A549 (cell line): ENCODE measurements at regions not wholly inside any gene's neighbourhood (a gene's known extent, or its start where the extent isn't known, plus 50 kb on each side); places are given as distances from the start of the nearest gene placed in this dataset.
A peak's percentile ranks its signal among the peaks of the same experiment; 100 is the strongest.
"Not testable (repeated sequence)": the region's sequence is repeated elsewhere in the genome, so short reads cannot be mapped to it uniquely, and the experiment has no call there.

Source experiments
- ATAC-seq, 2 experiments: fragments of 200-7000 bp in 1 of 2; fragments of >200 bp in 1 of 2; cut with Nextera tagmentation in 1 of 2; cut with Tn5 transposase in 1 of 2; 3 replicates each; pipeline versions ENCODE4 v1.8.0 to v1.9.1; 2018 to 2020; ENCODE audit warnings: mild to moderate bottlenecking in 1 of 2, moderate library complexity in 1 of 2
- CTCF ChIA-PET: fragments of 300-600 bp; sonication (Branson Sonifier 250); formaldehyde crosslinking; extraction: SDS; loops from one replicate; lab custom pipeline; 2021; ENCODE audit warnings: antibody characterized with exemption, inconsistent platforms; lab: Yijun Ruan, JAX
- POLR2A ChIA-PET: fragments of 350-600 bp; formaldehyde crosslinking; extraction: SDS; loops from one replicate; lab custom pipeline; 2021; ENCODE audit warnings: antibody characterized with exemption, inconsistent platforms; lab: Yijun Ruan, JAX
- DNase-seq, 2 experiments: peaks; one replicate each; pipeline versions ENCODE4 v3.0.0 to v3.0.0-alpha.2; 2011 to 2016; ENCODE audit warnings: low read depth in 1 of 2, low spot score in 1 of 2
- FAIRE-seq: peaks from 2 replicates; lab custom pipeline; 2011; peaks lifted over from hg19 to GRCh38; lab: Jason Lieb, UNC
- H3K27ac ChIP-seq, 2 experiments: fragments of >200 bp; sonication (Bioruptor Twin); formaldehyde crosslinking; 3 replicates each; pipeline ENCODE4 v1.5.1; 2016 to 2017
- H3K4me1 ChIP-seq: fragments of >200 bp; sonication (Bioruptor Twin); formaldehyde crosslinking; 3 replicates; pipeline ENCODE4 v1.6.1; 2016
- H3K4me2 ChIP-seq: fragments of >200 bp; sonication (Bioruptor Twin); formaldehyde crosslinking; 3 replicates; pipeline ENCODE4 v1.6.1; 2016
- H3K4me3 ChIP-seq: fragments of >200 bp; sonication (Bioruptor Twin); formaldehyde crosslinking; 3 replicates; pipeline ENCODE4 v1.5.1; 2016
- H3K9me3 ChIP-seq: fragments of >200 bp; sonication (Bioruptor Twin); formaldehyde crosslinking; 3 replicates; pipeline ENCODE4 v1.6.1; 2016
- CBX2 ChIP-seq: fragments of 200-600 bp; sonication (generic); IDR thresholded peaks from 2 replicates; pipeline ENCODE4 v1.6.1; 2016; ENCODE audit warnings: low read depth, mild to moderate bottlenecking, borderline replicate concordance
- CBX8 ChIP-seq: fragments of 200-600 bp; sonication (generic); IDR thresholded peaks from 2 replicates; pipeline ENCODE4 v1.6.1; 2016
- CHD2 ChIP-seq: fragments of 150-350 bp; IDR thresholded peaks from 2 replicates; pipeline ENCODE4 v1.6.1; 2014; ENCODE audit warnings: low read length; ENCODE audit not compliant: partially characterized antibody
- ESRRA ChIP-seq: fragments of 150-350 bp; IDR thresholded peaks from 2 replicates; pipeline ENCODE4 v1.6.1; 2014; ENCODE audit warnings: mild to moderate bottlenecking, low read length, borderline replicate concordance
- FOSB ChIP-seq: fragments of 250-450 bp; sonication (Bioruptor Pico); IDR thresholded peaks from 2 replicates; pipeline ENCODE4 v1.5.0; 2020; ENCODE audit warnings: mild to moderate bottlenecking, moderate library complexity
- HDAC2 ChIP-seq: fragments of 200-600 bp; sonication (generic); IDR thresholded peaks from 2 replicates; pipeline ENCODE4 v1.6.1; 2016
- HOXA7 ChIP-seq: fragments of 250-450 bp; sonication (Bioruptor Pico); IDR thresholded peaks from 2 replicates; pipeline ENCODE4 v1.5.0; 2020; ENCODE audit warnings: mild to moderate bottlenecking, moderate library complexity
- KDM1A ChIP-seq: fragments of 200-600 bp; sonication (generic); IDR thresholded peaks from 2 replicates; pipeline ENCODE4 v1.6.1; 2016; ENCODE audit warnings: low read depth, mild to moderate bottlenecking
- KDM5A ChIP-seq: fragments of 200-600 bp; sonication (generic); IDR thresholded peaks from 2 replicates; pipeline ENCODE4 v1.6.1; 2016; ENCODE audit warnings: antibody characterized with exemption, mild to moderate bottlenecking
- MAFK ChIP-seq: fragments of 450-650 bp; IDR thresholded peaks from 2 replicates; pipeline ENCODE4 v1.6.1; 2014; ENCODE audit not compliant: partially characterized antibody
- MYC ChIP-seq: IDR thresholded peaks from 2 replicates; pipeline ENCODE4 v1.6.1; 2012; ENCODE audit warnings: mild to moderate bottlenecking, inconsistent platforms, low read length, improper control_type of control experiment, borderline replicate concordance
- NPAS2 ChIP-seq: fragments of 250-450 bp; sonication (Bioruptor Pico); IDR thresholded peaks from 2 replicates; pipeline ENCODE4 v1.8.0; 2022; ENCODE audit warnings: mild to moderate bottlenecking, moderate library complexity, borderline replicate concordance
- NR3C1 ChIP-seq: fragments of >200 bp; sonication (Bioruptor Twin); formaldehyde crosslinking; IDR thresholded peaks from 3 replicates; pipeline ENCODE4 v1.6.1; 2017
- RCOR1 ChIP-seq: fragments of 150-350 bp; IDR thresholded peaks from 2 replicates; pipeline ENCODE4 v1.6.1; 2014; ENCODE audit warnings: antibody characterized with exemption, low read length, low read depth
- RFX5 ChIP-seq: fragments of 450-650 bp; IDR thresholded peaks from 2 replicates; pipeline ENCODE4 v1.7.1; 2014; ENCODE audit warnings: antibody characterized with exemption, mild to moderate bottlenecking, moderate library complexity
- RNF2 ChIP-seq: fragments of 200-600 bp; sonication (generic); IDR thresholded peaks from 2 replicates; pipeline ENCODE4 v1.6.1; 2016; ENCODE audit warnings: low read depth, mild to moderate bottlenecking, antibody characterized with exemption, moderate library complexity, borderline replicate concordance
- TP53 ChIP-seq: fragments of 250-450 bp; sonication (Bioruptor Pico); IDR thresholded peaks from 2 replicates; pipeline ENCODE4 v1.5.0; 2021; ENCODE audit warnings: mild to moderate bottlenecking, moderate library complexity
- ZNF302 ChIP-seq: fragments of 250-450 bp; sonication (Bioruptor Pico); IDR thresholded peaks from 2 replicates; pipeline ENCODE4 v1.9.0; 2021; ENCODE audit warnings: inconsistent platforms, mild to moderate bottlenecking, moderate library complexity
- WGBS: methylation state at CpG from one replicate; pipeline ENCODE4 v1.1.6; 2017; ENCODE audit errors: missing lambda C conversion rate; 5-methylcytosine and 5-hydroxymethylcytosine counted together
- TF ChIP-seq, protein P1 (sequence below): IDR thresholded peaks from 2 replicates; pipeline ENCODE4 v1.6.1; 2012; ENCODE audit warnings: low read depth, borderline replicate concordance
- TF ChIP-seq, protein P2 (sequence below): fragments of 250-450 bp; sonication (Bioruptor Pico); IDR thresholded peaks from 2 replicates; pipeline ENCODE4 v1.5.0; 2021; ENCODE audit warnings: mild to moderate bottlenecking, moderate library complexity, borderline replicate concordance
- TF ChIP-seq, protein P3 (sequence below): IDR thresholded peaks from 2 replicates; pipeline ENCODE4 v1.6.1; 2012

DNA sequence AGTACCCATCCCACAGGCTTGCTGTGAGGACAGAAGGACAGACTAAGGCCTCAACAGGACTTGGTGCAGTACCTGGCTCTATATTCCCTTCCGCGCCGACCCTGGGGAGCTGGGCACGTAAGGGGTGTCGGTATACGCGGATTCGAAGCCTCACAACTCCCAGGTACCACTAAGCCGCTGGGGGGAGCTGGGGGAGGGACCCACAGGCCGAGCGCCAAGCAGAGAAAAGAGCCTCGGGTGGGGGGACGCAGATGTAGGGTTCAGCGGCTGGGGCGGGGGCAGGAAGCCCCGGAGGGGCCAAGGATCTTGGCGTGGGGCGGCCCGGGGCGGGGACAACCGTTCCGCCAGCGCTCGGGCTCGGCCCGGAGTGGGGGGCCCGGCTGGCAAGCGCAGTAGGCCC is 126.4 kb upstream of the ZNF746 start:
- peak; percentile 14 to 24 for ATAC-seq
- Histone ChIP-seq H3K9me3 (no peaks in the 10 kb centered on the region), H3K27ac (peak overlapping the region; percentile 94 to 97), H3K4me1 (peaks cover 12% of the 10 kb centered on the region), H3K4me2 (peak overlapping the region; percentile 88), H3K4me3 (peak overlapping the region; percentile 98)
- TF ChIP-seq, protein P1, sequence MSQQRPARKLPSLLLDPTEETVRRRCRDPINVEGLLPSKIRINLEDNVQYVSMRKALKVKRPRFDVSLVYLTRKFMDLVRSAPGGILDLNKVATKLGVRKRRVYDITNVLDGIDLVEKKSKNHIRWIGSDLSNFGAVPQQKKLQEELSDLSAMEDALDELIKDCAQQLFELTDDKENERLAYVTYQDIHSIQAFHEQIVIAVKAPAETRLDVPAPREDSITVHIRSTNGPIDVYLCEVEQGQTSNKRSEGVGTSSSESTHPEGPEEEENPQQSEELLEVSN: no peak
- no peak for TF ChIP-seq ZNF302 (CRISPR knock-in tag)
- TF ChIP-seq TP53: no peak
- TF ChIP-seq NPAS2 (CRISPR knock-in tag): no peak
- no peak for TF ChIP-seq CHD2
- POLR2A ChIA-PET: interaction anchor here (1.2 to 1.3 kb wide), 3 partner anchors 12 to 362 kb away, joined by 3 to 4 read pairs (median 3); partner anchors contain the start of gene ZNF783
- FAIRE-seq: no peak
- DNase-seq: peak in 1 of 2 experiments; percentile 22
- 0% methylated on average over 2 of the region's 28 CpGs for WGBS
- CTCF ChIA-PET: interaction anchor here (0.5 to 3.6 kb wide), 24 partner anchors 9 to 217 kb away, joined by 3 to 14 read pairs (median 4); partner anchors contain the start of gene ZNF777

DNA sequence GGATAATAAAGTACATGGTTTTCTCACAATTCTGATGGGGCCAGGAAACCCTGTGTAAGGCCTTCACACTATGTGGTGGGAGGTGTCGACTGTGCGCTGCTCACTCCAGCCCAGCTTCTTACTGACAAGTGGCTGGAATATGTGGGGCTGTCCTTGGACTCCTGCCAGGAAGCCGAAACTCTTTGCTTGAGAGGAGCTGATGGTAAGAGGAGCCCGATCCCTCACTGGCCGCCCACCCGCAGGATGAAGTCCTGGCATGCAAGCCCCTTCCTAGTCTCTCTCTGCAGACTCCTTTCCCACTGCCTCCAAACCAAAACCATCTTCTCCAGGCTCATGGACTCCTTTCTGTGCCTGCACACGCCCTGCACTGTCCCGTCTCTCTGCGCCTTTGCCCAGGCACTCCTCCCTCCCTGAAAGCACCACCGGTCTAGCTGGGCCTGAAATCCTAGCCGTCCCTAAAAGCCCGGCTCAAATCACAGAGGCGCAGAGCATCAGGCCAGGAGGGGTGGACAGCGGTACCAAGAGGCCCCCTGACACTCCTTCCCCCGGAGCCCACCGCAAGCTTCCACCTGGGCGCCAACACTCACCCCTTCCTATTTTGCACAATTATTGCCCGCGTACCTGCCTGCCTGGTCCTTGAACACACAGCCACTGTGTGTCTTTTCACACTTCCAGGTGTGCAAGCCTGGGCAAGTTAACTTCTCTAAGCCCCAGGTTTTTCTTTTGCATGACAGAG is 125.8 kb upstream of the ZNF746 start:
- peak overlapping the region; percentile 94 to 97 for H3K27ac ChIP-seq
- peak overlapping the region; percentile 88 for H3K4me2 ChIP-seq
- CTCF ChIA-PET: interaction anchor here (1.1 to 1.8 kb wide), 7 partner anchors 9 to 144 kb away, joined by 3 to 4 read pairs (median 3); no protein-coding TSS in a partner anchor
- DNase-seq: peak in 1 of 2 experiments; percentile 30
- H3K4me3 ChIP-seq: peak overlapping the region; percentile 98
- POLR2A ChIA-PET, ATAC-seq, FAIRE-seq, H3K9me3 ChIP-seq: not testable (repeated sequence)
- 26% methylated on average over 19 of the region's 19 CpGs for WGBS
- H3K4me1 ChIP-seq: peaks cover 12% of the 10 kb centered on the region

DNA sequence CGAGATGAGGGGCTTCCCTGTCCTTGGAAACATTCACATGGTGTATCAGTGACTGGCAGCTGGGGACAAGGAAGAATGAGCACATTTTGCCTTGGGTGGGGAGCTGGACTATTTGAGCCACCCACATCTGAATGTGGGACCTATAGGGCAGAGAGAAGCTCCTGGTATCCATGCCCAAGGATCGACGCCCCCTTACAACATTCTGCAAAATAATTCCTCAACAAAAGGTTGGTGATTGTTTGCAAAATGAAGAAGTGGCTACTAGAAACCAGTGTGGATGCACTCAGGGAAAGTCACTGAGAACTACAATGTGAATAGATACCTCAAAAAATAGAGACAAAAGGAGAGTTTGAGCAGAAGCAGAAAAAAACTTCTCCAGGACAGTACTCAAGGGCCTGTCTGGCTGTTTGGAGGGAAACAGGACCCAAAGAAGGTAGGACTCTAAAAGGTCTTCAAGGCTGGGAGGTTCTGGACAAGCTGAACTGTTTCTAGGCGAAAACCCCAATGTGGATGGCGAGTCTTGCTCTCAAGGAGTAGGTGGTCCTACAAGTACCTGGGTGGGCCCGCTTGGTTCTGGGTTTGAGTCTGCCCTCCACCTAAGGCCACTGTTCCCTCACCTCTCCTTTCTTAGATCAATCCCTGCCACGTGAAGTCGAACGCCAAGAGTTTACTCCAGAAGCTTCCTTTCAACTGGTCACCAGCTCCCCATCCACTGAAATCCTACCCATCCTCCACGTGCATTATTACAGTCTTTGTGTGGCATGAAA is 125.0 kb upstream of the ZNF746 start:
- TF ChIP-seq, protein P2, sequence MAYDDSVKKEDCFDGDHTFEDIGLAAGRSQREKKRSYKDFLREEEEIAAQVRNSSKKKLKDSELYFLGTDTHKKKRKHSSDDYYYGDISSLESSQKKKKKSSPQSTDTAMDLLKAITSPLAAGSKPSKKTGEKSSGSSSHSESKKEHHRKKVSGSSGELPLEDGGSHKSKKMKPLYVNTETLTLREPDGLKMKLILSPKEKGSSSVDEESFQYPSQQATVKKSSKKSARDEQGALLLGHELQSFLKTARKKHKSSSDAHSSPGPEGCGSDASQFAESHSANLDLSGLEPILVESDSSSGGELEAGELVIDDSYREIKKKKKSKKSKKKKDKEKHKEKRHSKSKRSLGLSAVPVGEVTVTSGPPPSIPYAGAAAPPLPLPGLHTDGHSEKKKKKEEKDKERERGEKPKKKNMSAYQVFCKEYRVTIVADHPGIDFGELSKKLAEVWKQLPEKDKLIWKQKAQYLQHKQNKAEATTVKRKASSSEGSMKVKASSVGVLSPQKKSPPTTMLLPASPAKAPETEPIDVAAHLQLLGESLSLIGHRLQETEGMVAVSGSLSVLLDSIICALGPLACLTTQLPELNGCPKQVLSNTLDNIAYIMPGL (CRISPR knock-in tag): no peak
- TF ChIP-seq RNF2 (no peak), ESRRA (no peak), RCOR1 (no peak), HOXA7 (no peak), MYC (no peak)
- TF ChIP-seq, protein P3, sequence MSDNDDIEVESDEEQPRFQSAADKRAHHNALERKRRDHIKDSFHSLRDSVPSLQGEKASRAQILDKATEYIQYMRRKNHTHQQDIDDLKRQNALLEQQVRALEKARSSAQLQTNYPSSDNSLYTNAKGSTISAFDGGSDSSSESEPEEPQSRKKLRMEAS: no peak
- ChIA-PET CTCF (interaction anchor here (1.6 kb wide), 2 partner anchors 8 to 40 kb away, joined by 3 to 4 read pairs; no protein-coding TSS in a partner anchor), POLR2A (interaction anchor here (0.6 to 1.1 kb wide), 3 partner anchors 17 to 127 kb away, joined by 3 to 4 read pairs (median 4); no protein-coding TSS in a partner anchor)
- 82% methylated on average over 10 of the region's 10 CpGs for WGBS
- Histone ChIP-seq H3K4me3 (peak overlapping the region; percentile 98), H3K4me2 (peak overlapping the region; percentile 88), H3K27ac (peak overlapping the region in 1 of 2 experiments; percentile 97; a peak in 1 of 6 replicates), H3K9me3 (no peaks in the 10 kb centered on the region), H3K4me1 (peaks cover 12% of the 10 kb centered on the region)
- ATAC-seq (no peak), DNase-seq (no peak), FAIRE-seq (no peak)

DNA sequence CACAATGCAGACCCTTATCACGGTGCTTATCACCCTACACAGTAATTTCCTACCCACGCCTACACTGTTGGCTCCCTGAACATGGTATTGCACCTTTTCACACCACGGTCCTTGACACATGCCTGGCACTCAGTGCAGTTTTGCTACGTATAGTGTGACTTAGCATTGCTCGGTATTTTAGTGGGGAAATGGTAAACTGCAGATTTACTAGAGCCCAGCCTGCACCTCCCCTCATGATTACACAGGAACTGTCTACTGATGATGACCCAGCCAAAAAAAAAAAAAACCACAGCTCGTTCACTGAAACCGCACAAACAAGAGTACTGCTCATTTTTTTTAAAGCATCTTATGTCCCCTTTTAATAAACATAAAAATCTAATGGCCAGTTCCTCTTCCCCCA is 124.2 kb upstream of the ZNF746 start:
- Histone ChIP-seq H3K27ac (no peak overlapping the region), H3K4me2 (no peak overlapping the region; the same call in 2 of the 3 replicates), H3K9me3 (no peaks in the 10 kb centered on the region), H3K4me3 (no peak overlapping the region), H3K4me1 (peaks cover 12% of the 10 kb centered on the region)
- CTCF ChIA-PET: interaction anchor here (1.6 kb wide), 1 partner anchor 41 kb away, joined by 4 read pairs; no protein-coding TSS in a partner anchor
- TF ChIP-seq KDM1A (no peak), CBX2 (no peak), HDAC2 (no peak), KDM5A (no peak), RFX5 (no peak), NR3C1 (no peak), MAFK (peak; percentile 18), CBX8 (no peak), FOSB (no peak)
- FAIRE-seq (no peak), ATAC-seq (no peak), DNase-seq (no peak)
- POLR2A ChIA-PET: interaction anchor here (1.0 to 1.1 kb wide), 2 partner anchors 16 to 127 kb away, joined by 4 read pairs; no protein-coding TSS in a partner anchor
- 88% methylated on average over 7 of the region's 7 CpGs for WGBS
